ENCODE measurements at regions not wholly inside any gene's neighbourhood (a gene's known extent, or its start where the extent isn't known, plus 50 kb on each side); places are given as distances from the start of the nearest gene placed in this dataset.

GRCh38 chr6:21665110-21665391, 71.5 kb downstream of the SOX4 start:
- TF ChIP-seq, protein P1, sequence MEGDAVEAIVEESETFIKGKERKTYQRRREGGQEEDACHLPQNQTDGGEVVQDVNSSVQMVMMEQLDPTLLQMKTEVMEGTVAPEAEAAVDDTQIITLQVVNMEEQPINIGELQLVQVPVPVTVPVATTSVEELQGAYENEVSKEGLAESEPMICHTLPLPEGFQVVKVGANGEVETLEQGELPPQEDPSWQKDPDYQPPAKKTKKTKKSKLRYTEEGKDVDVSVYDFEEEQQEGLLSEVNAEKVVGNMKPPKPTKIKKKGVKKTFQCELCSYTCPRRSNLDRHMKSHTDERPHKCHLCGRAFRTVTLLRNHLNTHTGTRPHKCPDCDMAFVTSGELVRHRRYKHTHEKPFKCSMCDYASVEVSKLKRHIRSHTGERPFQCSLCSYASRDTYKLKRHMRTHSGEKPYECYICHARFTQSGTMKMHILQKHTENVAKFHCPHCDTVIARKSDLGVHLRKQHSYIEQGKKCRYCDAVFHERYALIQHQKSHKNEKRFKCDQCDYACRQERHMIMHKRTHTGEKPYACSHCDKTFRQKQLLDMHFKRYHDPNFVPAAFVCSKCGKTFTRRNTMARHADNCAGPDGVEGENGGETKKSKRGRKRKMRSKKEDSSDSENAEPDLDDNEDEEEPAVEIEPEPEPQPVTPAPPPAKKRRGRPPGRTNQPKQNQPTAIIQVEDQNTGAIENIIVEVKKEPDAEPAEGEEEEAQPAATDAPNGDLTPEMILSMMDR (conservative IDR thresholded peaks at IDR 0.05): no peak
- Histone ChIP-seq H3K4me1 (ENCODE audit: control insufficient read depth, insufficient read depth, low read length) (no peaks in the 10 kb centered on the region), H3K4me3 (ENCODE audit: low read length) (peak overlapping the region; percentile 97), H3K9ac (ENCODE audit: extremely low read depth, low read length, poor library complexity, severe bottlenecking) (peak overlapping the region; percentile 97), H3K36me3 (ENCODE audit: control insufficient read depth, insufficient read depth, low read length) (peaks cover 21% of the 10 kb centered on the region), H3K27ac (ENCODE audit: low read depth, low read length) (peak overlapping the region; percentile 81), H3K9me3 (ENCODE audit: control insufficient read depth, low read length) (no peaks in the 10 kb centered on the region), H3K27me3 (ENCODE audit: control insufficient read depth, insufficient read depth, low read length, poor library complexity, severe bottlenecking) (no peaks in the 10 kb centered on the region)
- no peak for DNase-seq
- Mint-ChIP-seq H3K27me3 (ENCODE audit: insufficient read depth) (peaks cover 2% of the 10 kb centered on the region), H3K27ac (peak overlapping the region; percentile 99), H3K4me3 (peak overlapping the region; percentile 93), H3K9me3 (no peaks in the 10 kb centered on the region), H3K36me3 (ENCODE audit: low read depth) (peaks cover 14% of the 10 kb centered on the region), H3K4me1 (peaks cover 33% of the 10 kb centered on the region)
- 0% methylated on average over 1 to 6 of the region's 9 CpGs for WGBS, 2 experiments (ENCODE audit: insufficient coverage in 1 of 2, insufficient read length in 1 of 2)

DNA sequence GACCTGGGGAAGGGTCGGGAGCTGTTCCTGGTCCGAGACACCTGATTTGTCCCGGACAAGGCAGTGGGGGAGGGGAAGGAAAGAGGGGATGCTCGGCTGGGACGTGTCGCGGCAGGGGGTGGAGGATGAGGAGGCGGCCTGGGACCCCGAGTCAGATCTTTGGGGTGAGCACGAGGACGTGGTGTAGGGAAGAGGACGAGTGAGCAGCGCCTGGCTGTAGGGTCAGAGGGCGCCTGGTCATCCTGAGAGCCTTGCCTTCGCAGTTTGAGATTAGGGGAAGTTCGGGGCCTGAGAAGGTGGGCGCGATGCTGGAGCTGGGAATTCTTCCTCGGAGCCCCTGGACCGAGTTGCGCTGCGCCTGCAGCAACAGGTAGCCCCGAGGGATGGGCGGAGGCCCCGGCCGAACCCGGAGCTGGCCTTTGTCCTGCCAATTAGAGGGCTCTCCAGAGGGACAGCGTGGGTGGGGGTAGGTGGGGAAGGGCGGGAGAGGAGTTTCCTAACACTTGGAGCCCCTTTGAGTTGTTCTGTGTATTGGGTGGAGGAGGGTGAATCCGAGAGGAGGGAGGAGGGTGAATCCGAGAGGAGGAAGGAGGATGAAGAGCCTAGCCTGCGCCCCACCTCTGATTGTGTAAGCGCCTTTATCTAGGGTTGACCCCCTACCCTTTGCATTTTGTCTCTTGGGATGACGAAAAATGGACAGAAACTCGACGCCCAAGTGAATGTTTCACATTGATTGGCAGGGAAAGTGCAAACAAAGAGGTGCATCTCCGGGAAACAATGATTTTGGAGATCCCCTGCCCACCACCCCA, 72.0 kb downstream of the SOX4 start:
- peaks cover 26% of the 10 kb centered on the region for H3K36me3 ChIP-seq (ENCODE audit: control insufficient read depth, insufficient read depth, low read length)
- no peaks in the 10 kb centered on the region for H3K9me3 ChIP-seq (ENCODE audit: control insufficient read depth, low read length)
- peak; percentile 90 for DNase-seq
- H3K4me3 Mint-ChIP-seq: peak overlapping the region; percentile 93
- H3K4me1 ChIP-seq (ENCODE audit: control insufficient read depth, insufficient read depth, low read length): no peaks in the 10 kb centered on the region
- H3K27me3 ChIP-seq (ENCODE audit: control insufficient read depth, insufficient read depth, low read length, poor library complexity, severe bottlenecking): no peaks in the 10 kb centered on the region
- peaks cover 2% of the 10 kb centered on the region for H3K27me3 Mint-ChIP-seq (ENCODE audit: insufficient read depth)
- WGBS, 2 experiments (ENCODE audit: insufficient coverage in 1 of 2, insufficient read length in 1 of 2): 0 to 1% methylated on average over 25 to 37 of the region's 37 CpGs
- H3K4me3 ChIP-seq (ENCODE audit: low read length): peak overlapping the region; percentile 97
- no peaks in the 10 kb centered on the region for H3K9me3 Mint-ChIP-seq
- H3K9ac ChIP-seq (ENCODE audit: extremely low read depth, low read length, poor library complexity, severe bottlenecking): peak overlapping the region; percentile 97
- H3K27ac Mint-ChIP-seq: peak overlapping the region; percentile 99
- TF ChIP-seq, protein P1 (conservative IDR thresholded peaks at IDR 0.05): no peak
- H3K36me3 Mint-ChIP-seq (ENCODE audit: low read depth): peaks cover 19% of the 10 kb centered on the region
- H3K27ac ChIP-seq (ENCODE audit: low read depth, low read length): peak overlapping the region; percentile 81
- H3K4me1 Mint-ChIP-seq: peaks cover 33% of the 10 kb centered on the region

DNA sequence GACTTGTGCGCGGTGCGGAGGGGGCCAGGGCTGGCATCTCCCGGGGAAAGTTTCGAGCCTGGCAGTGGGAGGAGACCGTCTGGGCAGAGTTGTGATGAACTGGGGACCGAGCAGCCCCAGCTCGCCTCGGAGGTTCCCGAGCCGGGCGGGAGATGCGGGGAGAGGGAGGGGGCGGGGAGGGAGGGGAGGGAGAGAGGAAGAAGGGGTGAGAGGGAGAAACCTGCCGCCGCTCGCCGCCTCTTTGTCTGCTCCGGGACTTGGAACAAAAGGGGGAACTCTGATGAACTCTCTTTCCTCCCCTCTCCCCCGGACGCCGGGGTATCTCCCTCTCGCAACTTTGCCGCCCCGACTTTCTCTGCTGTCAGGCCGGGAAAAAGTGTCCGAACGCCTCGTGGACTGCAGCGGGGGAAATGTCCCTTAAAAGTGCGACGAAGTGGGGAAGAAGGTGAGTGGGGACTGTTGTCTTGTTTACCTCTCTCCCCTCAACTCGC, 72.7 kb downstream of the SOX4 start:
- H3K36me3 ChIP-seq (ENCODE audit: control insufficient read depth, insufficient read depth, low read length): peaks cover 33% of the 10 kb centered on the region
- Mint-ChIP-seq H3K4me3 (peak overlapping the region; percentile 93), H3K4me1 (peaks cover 33% of the 10 kb centered on the region), H3K36me3 (ENCODE audit: low read depth) (peaks cover 21% of the 10 kb centered on the region), H3K9me3 (no peaks in the 10 kb centered on the region), H3K27me3 (ENCODE audit: insufficient read depth) (peaks cover 2% of the 10 kb centered on the region), H3K27ac (peak overlapping the region; percentile 99)
- H3K9ac ChIP-seq (ENCODE audit: extremely low read depth, low read length, poor library complexity, severe bottlenecking): peak overlapping the region; percentile 97
- WGBS, 2 experiments (ENCODE audit: insufficient coverage in 1 of 2, insufficient read length in 1 of 2): 0% methylated on average over 7 to 28 of the region's 33 CpGs
- TF ChIP-seq, protein P1 (conservative IDR thresholded peaks at IDR 0.05): no peak
- H3K27ac ChIP-seq (ENCODE audit: low read depth, low read length): peak overlapping the region; percentile 97
- no peaks in the 10 kb centered on the region for H3K9me3 ChIP-seq (ENCODE audit: control insufficient read depth, low read length)
- peak; percentile 90 for DNase-seq
- peak overlapping the region; percentile 97 for H3K4me3 ChIP-seq (ENCODE audit: low read length)
- H3K27me3 ChIP-seq (ENCODE audit: control insufficient read depth, insufficient read depth, low read length, poor library complexity, severe bottlenecking): no peaks in the 10 kb centered on the region
- no peaks in the 10 kb centered on the region for H3K4me1 ChIP-seq (ENCODE audit: control insufficient read depth, insufficient read depth, low read length)

All from endodermal cell (in vitro differentiated cells).